Heart left ventricle (tissue), 13 donors: ENCODE measurements at regions not wholly inside any gene's neighbourhood (a gene's known extent, or its start where the extent isn't known, plus 50 kb on each side); places are given as distances from the start of the nearest gene placed in this dataset.
"Not testable (repeated sequence)": the region's sequence is repeated elsewhere in the genome, so short reads cannot be mapped to it uniquely, and the experiment has no call there.

Experiments
- CTCF ChIP-seq, 12 donors: fragments of 200-600 bp; sonication (generic) in 4 of 12; IDR thresholded peaks; one replicate each; pipeline versions ENCODE4 v1.5.0 to v1.8.0; 2018 to 2022; ENCODE audit warnings: antibody characterized with exemption in 12 of 12, mild to moderate bottlenecking in 5 of 12
- POLR2A ChIP-seq, 2 donors: fragments of 450-650 bp; IDR thresholded peaks; one replicate each; pipeline ENCODE4 v1.6.1; 2017; ENCODE audit warnings: antibody characterized with exemption in 2 of 2, mild to moderate bottlenecking in 2 of 2, moderate library complexity in 2 of 2
- donor health status: ischemic (EF 13 %, LVEDD 7.1; RV severe dilation, severe dysfunction).
- donor health status: DM: no; HTN: yes; CAD: no.
- donor health status: DM: no; HTN: no; CAD: no.
- donor health status: ischemic (EF 25% LVEDD 6.9; RV normal size, moderate dysfunction).
- donor health status: ischemic (EF 25% LVEDD 5.7; RV mildly dilated, moderate dysfunction).
- donor health status: ischemic (EF 35%, LVEDD 5.7; RV mildly dilated, moderate dysfunction).
- donor health status: nonischemic (EF 11% LVEDD 7.7; RV severe dilation, severe dysfunction).
- donor health status: DM: yes; HTN: yes; CAD: no.
- donor health status: PGD.
- donor health status: ischemic (EF 29% LVEDD 5.4; RV normal size, mild dysfunction).
- donor health status: nonischemic (EF 23%, LVEDD 6.1; RV moderate dilation, normal function).

GRCh38 chr2:87398567-87399305 is 349.2 kb upstream of the PLGLB2 start:
- not testable (repeated sequence) for TF ChIP-seq CTCF, POLR2A (IDR thresholded peaks at IDR 0.05)
